Liver (tissue), 8 donors: ENCODE measurements at regions not wholly inside any gene's neighbourhood (a gene's known extent, or its start where the extent isn't known, plus 50 kb on each side); places are given as distances from the start of the nearest gene placed in this dataset.

Source experiments
- DNase-seq: peaks from one replicate; pipeline ENCODE4 v3.0.0-alpha.2; 2017; ENCODE audit warnings: low spot score
- H3K27ac ChIP-seq, 2 donors: one replicate each; pipeline ENCODE4 v1.7.0; 2013; ENCODE audit warnings: inconsistent platforms in 2 of 2, low read length in 2 of 2, control low read depth in 1 of 2, low read depth in 1 of 2, mild to moderate bottlenecking in 1 of 2
- H3K27me3 ChIP-seq, 4 donors: one replicate each; pipeline versions ENCODE4 v1.6.1 to v1.7.0; 2013; ENCODE audit warnings: low read length in 3 of 4, inconsistent platforms in 1 of 4, mild to moderate bottlenecking in 1 of 4, moderate library complexity in 1 of 4; ENCODE audit not compliant: control insufficient read depth in 4 of 4, insufficient read depth in 4 of 4
- H3K36me3 ChIP-seq, 4 donors: one replicate each; pipeline versions ENCODE4 v1.6.1 to v1.7.0; 2013; ENCODE audit warnings: low read length in 3 of 4, mild to moderate bottlenecking in 3 of 4, low read depth in 1 of 4, moderate library complexity in 1 of 4; ENCODE audit not compliant: control insufficient read depth in 4 of 4, insufficient read depth in 3 of 4
- H3K4me1 ChIP-seq, 4 donors: one replicate each; pipeline versions ENCODE4 v1.6.1 to v1.7.0; 2013; ENCODE audit warnings: low read length in 3 of 4, mild to moderate bottlenecking in 3 of 4, moderate library complexity in 1 of 4; ENCODE audit not compliant: control insufficient read depth in 4 of 4, insufficient read depth in 4 of 4
- H3K4me3 ChIP-seq, 3 donors: one replicate each; pipeline versions ENCODE4 v1.6.1 to v1.7.0; 2013; ENCODE audit warnings: low read length in 3 of 3, control low read depth in 1 of 3, low read depth in 1 of 3, mild to moderate bottlenecking in 1 of 3
- H3K9ac ChIP-seq, 2 donors: one replicate each; pipeline ENCODE4 v1.7.0; 2013; ENCODE audit warnings: low read length in 2 of 2, mild to moderate bottlenecking in 2 of 2, moderate library complexity in 2 of 2, control low read depth in 1 of 2, low read depth in 1 of 2
- H3K9me3 ChIP-seq, 4 donors: one replicate each; pipeline versions ENCODE4 v1.6.1 to v1.7.0; 2013; ENCODE audit warnings: low read length in 3 of 4; ENCODE audit not compliant: control insufficient read depth in 4 of 4
- ATF3 ChIP-seq: IDR thresholded peaks from 2 replicates; pipeline ENCODE4 v1.6.1; 2016; ENCODE audit warnings: antibody characterized with exemption
- CTCF ChIP-seq: fragments of 150-350 bp; IDR thresholded peaks from 2 replicates; pipeline ENCODE4 v1.5.1; 2017; ENCODE audit warnings: improper control_type of control experiment, low read depth, low read length; ENCODE audit not compliant: missing input control
- EGR1 ChIP-seq, 2 donors: IDR thresholded peaks; 2 replicates each; pipeline ENCODE4 v1.6.1; 2016 to 2018; ENCODE audit warnings: antibody characterized with exemption in 2 of 2, low read depth in 2 of 2
- FOXA1 ChIP-seq: IDR thresholded peaks from 2 replicates; pipeline ENCODE4 v1.6.1; 2016; ENCODE audit warnings: antibody characterized with exemption
- GABPA ChIP-seq, 2 donors: IDR thresholded peaks in 1 of 2; conservative IDR thresholded peaks in 1 of 2; 2 replicates each; pipeline ENCODE4 v1.6.1; 2016; ENCODE audit warnings: antibody characterized with exemption in 2 of 2, mild to moderate bottlenecking in 1 of 2, moderate library complexity in 1 of 2
- HNF4A ChIP-seq, 2 donors: conservative IDR thresholded peaks; 2 replicates each; pipeline ENCODE4 v1.6.1; 2016; ENCODE audit warnings: antibody characterized with exemption in 2 of 2, mild to moderate bottlenecking in 2 of 2
- HNF4G ChIP-seq: IDR thresholded peaks from 2 replicates; pipeline ENCODE4 v1.6.1; 2016; ENCODE audit warnings: antibody characterized with exemption
- MAX ChIP-seq: IDR thresholded peaks from 2 replicates; pipeline ENCODE4 v1.6.1; 2016; ENCODE audit warnings: antibody characterized with exemption
- NR2F2 ChIP-seq: IDR thresholded peaks from 2 replicates; pipeline ENCODE4 v1.6.1; 2016; ENCODE audit warnings: antibody characterized with exemption
- RAD21 ChIP-seq, 2 donors: IDR thresholded peaks; 2 replicates each; pipeline ENCODE4 v1.6.1; 2016; ENCODE audit warnings: antibody characterized with exemption in 2 of 2, mild to moderate bottlenecking in 2 of 2
- REST ChIP-seq: IDR thresholded peaks from 2 replicates; pipeline ENCODE4 v1.6.1; 2016; ENCODE audit warnings: antibody characterized with exemption, mild to moderate bottlenecking
- RXRA ChIP-seq, 2 donors: IDR thresholded peaks; 2 replicates each; pipeline ENCODE4 v1.6.1; 2017 to 2018; ENCODE audit warnings: antibody characterized with exemption in 2 of 2, mild to moderate bottlenecking in 1 of 2
- SP1 ChIP-seq: IDR thresholded peaks from 2 replicates; pipeline ENCODE4 v1.6.1; 2018; ENCODE audit warnings: antibody characterized with exemption, mild to moderate bottlenecking
- TAF1 ChIP-seq: conservative IDR thresholded peaks from 2 replicates; pipeline ENCODE4 v1.6.1; 2016; ENCODE audit warnings: antibody characterized with exemption, mild to moderate bottlenecking
- YY1 ChIP-seq: IDR thresholded peaks from 2 replicates; pipeline ENCODE4 v1.6.1; 2016; ENCODE audit warnings: antibody characterized with exemption, mild to moderate bottlenecking
- ZBTB33 ChIP-seq: IDR thresholded peaks from 2 replicates; pipeline ENCODE4 v1.6.1; 2016; ENCODE audit warnings: antibody characterized with exemption
- WGBS: extraction: QIAGEN DNeasy Blood & Tissue Kit; methylation state at CpG from one replicate; pipeline ENCODE4 v1.1.7; 2013; 5-methylcytosine and 5-hydroxymethylcytosine counted together
- donor health status: healthy.
- donor health status: healthy.
- donor health status: healthy.
- donor health status: healthy.
- donor health status: healthy.

GRCh38 chrY:15593476-15594160, 1069.3 kb downstream of the NLGN4Y start:
- no peaks in the 10 kb centered on the region for H3K36me3 ChIP-seq
- no peak overlapping the region for H3K27ac ChIP-seq
- WGBS, result 71% methylated on average over 4 of the region's 4 CpGs
- no peak overlapping the region for H3K9ac ChIP-seq
- H3K27me3 ChIP-seq, result no peaks in the 10 kb centered on the region
- no peaks in the 10 kb centered on the region for H3K4me1 ChIP-seq
- no peak overlapping the region for H3K4me3 ChIP-seq
- no peak for DNase-seq
- H3K9me3 ChIP-seq, result no peaks in the 10 kb centered on the region
- TF ChIP-seq ATF3 (no peak), MAX (no peak), YY1 (no peak), EGR1 (IDR thresholded peaks at IDR 0.05; ENCODE audit: low read depth in 2 of 2) (no peak), SP1 (no peak), TAF1 (no peak), RAD21 (IDR thresholded peaks at IDR 0.05) (no peak), FOXA1 (no peak), CTCF (no peak), RXRA (IDR thresholded peaks at IDR 0.05) (no peak), HNF4G (no peak), NR2F2 (no peak), GABPA (IDR thresholded peaks at IDR 0.05 in 1 of 2, conservative IDR thresholded peaks at IDR 0.05 in 1 of 2) (no peak), HNF4A (conservative IDR thresholded peaks at IDR 0.05) (no peak), ZBTB33 (no peak)

GRCh38 chrY:15594179-15594578, 1069.8 kb downstream of the NLGN4Y start:
- Histone ChIP-seq H3K4me1 (no peaks in the 10 kb centered on the region), H3K27ac (no peak overlapping the region), H3K36me3 (no peaks in the 10 kb centered on the region), H3K4me3 (no peak overlapping the region), H3K9me3 (no peaks in the 10 kb centered on the region), H3K9ac (no peak overlapping the region), H3K27me3 (no peaks in the 10 kb centered on the region)
- DNase-seq, result no peak
- 56% methylated on average over 3 of the region's 3 CpGs for whole genome bisulfite sequencing
- TF ChIP-seq RAD21 (IDR thresholded peaks at IDR 0.05), result no peak
- TF ChIP-seq FOXA1, result no peak
- no peak for TF ChIP-seq SP1

- Histone ChIP-seq H3K36me3 (no peaks in the 10 kb centered on the region), H3K9me3 (no peaks in the 10 kb centered on the region), H3K4me1 (no peaks in the 10 kb centered on the region), H3K27me3 (no peaks in the 10 kb centered on the region), H3K4me3 (no peak overlapping the region), H3K9ac (no peak overlapping the region), H3K27ac (no peak overlapping the region)
- DNase-seq, result no peak
- WGBS, result 97% methylated on average over 3 of the region's 3 CpGs
- TF ChIP-seq REST (no peak), FOXA1 (no peak), CTCF (no peak)
Measured at GRCh38 chrY:15600565-15600964, 1076.2 kb downstream of the NLGN4Y start.
